Neuronal stem cell (in vitro differentiated cells): ENCODE measurements at regions not wholly inside any gene's neighbourhood (a gene's known extent, or its start where the extent isn't known, plus 50 kb on each side); places are given as distances from the start of the nearest gene placed in this dataset.

Experiments
- DNase-seq: peaks from one replicate; pipeline ENCODE4 v3.0.0-alpha.2; 2013; ENCODE audit warnings: low spot score
- H2AFZ ChIP-seq: one replicate; pipeline ENCODE4 v1.6.1; 2013; ENCODE audit warnings: mild to moderate bottlenecking, low read length, inconsistent platforms
- H2AK5ac ChIP-seq: 2 replicates; pipeline ENCODE4 v1.6.1; 2013; ENCODE audit warnings: low read depth, mild to moderate bottlenecking, inconsistent platforms, low read length, moderate library complexity, mixed read lengths
- H2BK120ac ChIP-seq: 2 replicates; pipeline ENCODE4 v1.6.1; 2013; ENCODE audit warnings: low read depth, mild to moderate bottlenecking, inconsistent platforms, low read length, moderate library complexity, mixed read lengths
- H2BK12ac ChIP-seq: one replicate; pipeline ENCODE4 v1.6.1; 2013; ENCODE audit warnings: low read length, inconsistent platforms
- H2BK15ac ChIP-seq: 2 replicates; pipeline ENCODE4 v1.6.1; 2013; ENCODE audit warnings: mild to moderate bottlenecking, low read length, inconsistent platforms, mixed read lengths
- H2BK5ac ChIP-seq: one replicate; pipeline ENCODE4 v1.6.1; 2013; ENCODE audit warnings: inconsistent platforms, mild to moderate bottlenecking, low read length, moderate library complexity
- H3K14ac ChIP-seq: one replicate; pipeline ENCODE4 v1.6.1; 2013; ENCODE audit warnings: low read length, inconsistent platforms
- H3K18ac ChIP-seq: 2 replicates; pipeline ENCODE4 v1.6.1; 2013; ENCODE audit warnings: low read length, inconsistent platforms
- H3K23ac ChIP-seq: 2 replicates; pipeline ENCODE4 v1.6.1; 2013; ENCODE audit warnings: low read depth, mild to moderate bottlenecking, mixed read lengths, low read length, inconsistent platforms; ENCODE audit not compliant: poor library complexity
- H3K27ac ChIP-seq: replicated peaks from 3 replicates; pipeline ENCODE4 v1.5.1; 2013; ENCODE audit warnings: low read length, inconsistent platforms
- H3K27me3 ChIP-seq, 3 experiments: 2 replicates each; pipeline ENCODE4 v1.6.1; 2013; ENCODE audit warnings: low read length in 3 of 3, mild to moderate bottlenecking in 2 of 3, inconsistent platforms in 1 of 3, low read depth in 1 of 3, mixed read lengths in 1 of 3, moderate library complexity in 1 of 3; ENCODE audit not compliant: control insufficient read depth in 3 of 3, insufficient read depth in 3 of 3
- H3K36me3 ChIP-seq, 2 donors: replicated peaks in 1 of 2; 2 replicates each; pipeline ENCODE4 v1.6.1; 2013; ENCODE audit warnings: low read length in 2 of 2; ENCODE audit not compliant: control insufficient read depth in 2 of 2, insufficient read depth in 2 of 2
- H3K4ac ChIP-seq: 2 replicates; pipeline ENCODE4 v1.6.1; 2013; ENCODE audit warnings: inconsistent platforms, mild to moderate bottlenecking, low read length, moderate library complexity
- H3K4me1 ChIP-seq, 2 donors: 1 replicate in 1 of 2; 2 replicates in 1 of 2; pipeline ENCODE4 v1.6.1; 2013; ENCODE audit warnings: low read length in 2 of 2, low read depth in 1 of 2; ENCODE audit not compliant: control insufficient read depth in 2 of 2, insufficient read depth in 1 of 2
- H3K4me2 ChIP-seq: one replicate; pipeline ENCODE4 v1.6.1; 2013; ENCODE audit warnings: mild to moderate bottlenecking, low read length, inconsistent platforms; ENCODE audit not compliant: insufficient read depth, poor library complexity, severe bottlenecking
- H3K4me3 ChIP-seq, 2 donors: 2 replicates each; pipeline ENCODE4 v1.5.1; 2013; ENCODE audit warnings: low read length in 2 of 2, mild to moderate bottlenecking in 2 of 2, inconsistent platforms in 1 of 2, moderate library complexity in 1 of 2
- H3K79me1 ChIP-seq: one replicate; pipeline ENCODE4 v1.6.1; 2013; ENCODE audit warnings: low read depth, mild to moderate bottlenecking, inconsistent platforms, low read length, moderate library complexity
- H3K9ac ChIP-seq: one replicate; pipeline ENCODE4 v1.6.1; 2013; ENCODE audit warnings: mild to moderate bottlenecking, low read depth, low read length, inconsistent platforms; ENCODE audit not compliant: poor library complexity
- H3K9me3 ChIP-seq, 2 donors: replicated peaks in 1 of 2; 2 replicates each; pipeline versions ENCODE3 to v1.6.1; 2013; ENCODE audit warnings: low read length in 2 of 2, mild to moderate bottlenecking in 2 of 2, inconsistent platforms in 1 of 2, low read depth in 1 of 2, mixed read lengths in 1 of 2, moderate library complexity in 1 of 2; ENCODE audit not compliant: control insufficient read depth in 2 of 2, insufficient read depth in 1 of 2
- H4K8ac ChIP-seq: one replicate; pipeline ENCODE4 v1.6.1; 2013; ENCODE audit warnings: low read depth, mild to moderate bottlenecking, inconsistent platforms, low read length, moderate library complexity
- H4K91ac ChIP-seq: one replicate; pipeline ENCODE4 v1.6.1; 2013; ENCODE audit warnings: low read length, low read depth, mild to moderate bottlenecking, inconsistent platforms; ENCODE audit not compliant: poor library complexity
- WGBS, 2 donors: extraction: QIAGEN DNeasy Blood & Tissue Kit; methylation state at CpG; one replicate each; pipeline ENCODE4 v1.1.7; 2013; ENCODE audit warnings: missing lambda C conversion rate in 2 of 2, mixed read lengths in 1 of 2; ENCODE audit not compliant: insufficient read length in 2 of 2, insufficient replicate concordance in 1 of 2; ENCODE audit errors: extremely low coverage in 2 of 2; 5-methylcytosine and 5-hydroxymethylcytosine counted together

DNA sequence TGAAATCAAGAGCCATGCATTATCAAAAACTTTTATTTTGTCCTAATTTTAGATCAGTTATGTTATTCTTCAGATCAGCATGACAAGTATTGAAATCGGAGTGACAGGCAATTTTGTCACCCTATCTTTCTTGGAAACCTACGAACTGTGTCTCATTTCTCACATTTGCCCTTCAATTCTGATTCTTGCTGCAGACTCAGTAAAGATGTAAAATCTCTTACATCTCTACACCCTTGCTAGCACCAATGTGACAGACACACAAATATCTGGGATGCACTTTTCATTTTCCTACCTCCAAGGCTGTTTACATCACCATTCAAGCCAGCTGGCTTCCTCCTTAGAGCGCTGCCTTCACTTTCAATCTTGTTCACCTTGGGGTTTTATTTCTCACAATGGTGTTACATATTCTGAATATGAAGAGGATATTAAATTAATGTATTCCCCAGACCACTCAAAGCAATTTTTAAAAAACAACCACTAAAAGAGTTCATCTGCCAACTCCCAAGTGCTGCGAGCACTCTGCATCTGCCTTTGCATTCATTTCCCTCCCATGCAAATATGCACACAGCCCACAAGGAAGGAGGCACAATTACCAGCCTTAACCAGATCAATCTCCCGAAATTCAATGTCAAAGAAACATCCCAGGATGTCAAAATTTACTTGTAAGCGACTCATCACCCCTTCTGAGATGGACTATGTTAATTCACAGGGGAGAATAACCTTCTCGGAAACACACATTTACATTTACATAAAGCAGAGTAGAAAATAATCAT is 164.3 kb downstream of the ENC1 start:
- no CpG with 5 or more reads among the region's 7 CpGs for WGBS, 2 donors
- no peak overlapping the region for H3K18ac ChIP-seq
- no peak overlapping the region for H3K23ac ChIP-seq
- peaks cover 0 to 2% of the 10 kb centered on the region in 2 donors for H3K36me3 ChIP-seq
- no peak overlapping the region for H3K14ac ChIP-seq
- H3K4me1 ChIP-seq: peaks cover 0 to 10% of the 10 kb centered on the region in 2 donors
- H3K4me2 ChIP-seq: no peak overlapping the region
- H2BK15ac ChIP-seq: no peak overlapping the region
- H3K9me3 ChIP-seq: no peaks in the 10 kb centered on the region
- H2BK5ac ChIP-seq: no peak overlapping the region
- no peak overlapping the region for H3K4ac ChIP-seq
- peak overlapping the region; percentile 43 for H2AFZ ChIP-seq
- H4K8ac ChIP-seq: no peak overlapping the region
- no peaks in the 10 kb centered on the region for H3K79me1 ChIP-seq
- H3K4me3 ChIP-seq: no peak overlapping the region
- no peak overlapping the region for H2BK120ac ChIP-seq
- H3K9ac ChIP-seq: no peak overlapping the region
- no peak overlapping the region for H2AK5ac ChIP-seq
- no peak overlapping the region for H4K91ac ChIP-seq
- peaks cover 0 to 2% (median 0%) of the 10 kb centered on the region in 3 experiments for H3K27me3 ChIP-seq
- no peak overlapping the region for H3K27ac ChIP-seq
- DNase-seq: no peak
- no peak overlapping the region for H2BK12ac ChIP-seq

DNA sequence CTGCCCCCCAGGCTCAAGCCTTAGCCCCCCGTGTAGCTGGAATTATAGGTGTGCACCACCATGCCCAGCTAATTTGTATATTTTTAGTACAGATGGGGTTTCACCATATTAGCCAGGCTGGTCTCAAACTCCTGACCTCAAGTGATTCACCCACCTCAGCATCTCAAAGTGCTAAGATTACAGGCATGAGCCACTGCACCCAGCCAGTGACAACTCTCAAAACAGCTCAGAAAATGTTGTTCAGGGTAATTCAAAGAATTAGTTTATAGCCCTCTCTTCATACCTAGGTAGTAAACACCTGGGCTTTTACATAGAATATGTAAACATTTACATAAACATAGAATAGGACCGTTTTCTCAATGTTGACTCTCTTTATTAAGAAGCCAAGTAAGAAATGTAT is 168.7 kb downstream of the ENC1 start:
- no peaks in the 10 kb centered on the region for H3K9me3 ChIP-seq
- no peak overlapping the region for H3K27ac ChIP-seq
- H3K9ac ChIP-seq: no peak overlapping the region
- no CpG with 5 or more reads among the region's 2 CpGs for WGBS, 2 donors
- no peak overlapping the region for H3K4me3 ChIP-seq
- H3K18ac ChIP-seq: no peak overlapping the region
- DNase-seq: no peak
- H3K4me2 ChIP-seq: no peak overlapping the region
- peaks cover 0 to 10% of the 10 kb centered on the region in 2 donors for H3K4me1 ChIP-seq
- H3K27me3 ChIP-seq: peaks cover 0 to 2% (median 0%) of the 10 kb centered on the region in 3 experiments
- no peak overlapping the region for H3K23ac ChIP-seq
- H4K8ac ChIP-seq: no peak overlapping the region
- H3K4ac ChIP-seq: no peak overlapping the region
- H2AK5ac ChIP-seq: no peak overlapping the region
- no peak overlapping the region for H3K14ac ChIP-seq
- H2BK120ac ChIP-seq: no peak overlapping the region
- H2AFZ ChIP-seq: no peak overlapping the region
- H2BK5ac ChIP-seq: no peak overlapping the region
- no peaks in the 10 kb centered on the region for H3K79me1 ChIP-seq
- peaks cover 0 to 2% of the 10 kb centered on the region in 2 donors for H3K36me3 ChIP-seq
- H2BK12ac ChIP-seq: no peak overlapping the region
- no peak overlapping the region for H4K91ac ChIP-seq
- no peak overlapping the region for H2BK15ac ChIP-seq

DNA sequence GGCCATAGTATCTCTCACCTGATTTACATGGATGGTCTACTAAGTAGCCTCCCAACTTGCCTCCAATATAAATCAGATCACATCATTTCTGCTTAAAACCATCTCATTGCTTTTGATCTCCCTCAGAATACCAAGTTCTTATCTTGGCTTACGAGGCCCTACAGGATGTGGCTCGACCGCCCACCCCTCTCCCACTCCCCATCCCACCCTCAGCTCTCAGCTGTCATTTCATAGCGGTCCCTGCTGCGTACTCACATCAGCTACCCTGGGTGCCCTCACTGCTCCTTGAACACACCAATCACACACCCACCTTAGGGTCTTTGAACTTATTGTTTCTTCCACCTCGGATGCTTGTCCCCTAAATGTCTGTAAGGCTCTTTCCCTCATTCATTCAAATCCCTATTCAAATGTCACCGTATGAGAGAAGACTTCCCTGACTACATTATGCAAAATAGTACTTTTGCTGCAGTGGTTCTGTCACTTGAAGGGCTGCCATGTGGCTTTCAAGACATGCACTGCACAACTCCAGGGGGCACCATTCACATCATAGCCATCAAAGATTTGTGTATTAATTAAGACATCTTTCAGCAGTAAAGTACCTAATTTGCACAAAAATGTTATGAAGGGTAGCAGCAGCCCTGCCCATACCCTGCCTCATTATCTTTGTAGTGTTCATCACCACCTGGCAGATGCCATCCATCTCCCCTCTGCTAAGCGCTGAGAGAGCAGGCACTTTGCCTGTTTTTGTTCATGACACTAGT is 171.1 kb downstream of the ENC1 start:
- no peak overlapping the region for H2BK120ac ChIP-seq
- no peak overlapping the region for H2BK15ac ChIP-seq
- no CpG with 5 or more reads among the region's 8 CpGs for WGBS, 2 donors
- H2BK12ac ChIP-seq: no peak overlapping the region
- H3K4me1 ChIP-seq: no peaks in the 10 kb centered on the region
- H2BK5ac ChIP-seq: no peak overlapping the region
- no peak overlapping the region for H3K14ac ChIP-seq
- H3K27ac ChIP-seq: no peak overlapping the region
- peaks cover 0 to 2% of the 10 kb centered on the region in 2 donors for H3K36me3 ChIP-seq
- no peak for DNase-seq
- no peak overlapping the region for H4K8ac ChIP-seq
- H3K4me2 ChIP-seq: no peak overlapping the region
- no peaks in the 10 kb centered on the region for H3K79me1 ChIP-seq
- H3K27me3 ChIP-seq: peaks cover 0 to 2% (median 0%) of the 10 kb centered on the region in 3 experiments
- H3K23ac ChIP-seq: no peak overlapping the region
- H4K91ac ChIP-seq: no peak overlapping the region
- H3K9me3 ChIP-seq: no peaks in the 10 kb centered on the region
- H3K4ac ChIP-seq: no peak overlapping the region
- no peak overlapping the region for H3K18ac ChIP-seq
- no peak overlapping the region for H3K9ac ChIP-seq
- H3K4me3 ChIP-seq: no peak overlapping the region
- no peak overlapping the region for H2AK5ac ChIP-seq
- no peak overlapping the region for H2AFZ ChIP-seq

DNA sequence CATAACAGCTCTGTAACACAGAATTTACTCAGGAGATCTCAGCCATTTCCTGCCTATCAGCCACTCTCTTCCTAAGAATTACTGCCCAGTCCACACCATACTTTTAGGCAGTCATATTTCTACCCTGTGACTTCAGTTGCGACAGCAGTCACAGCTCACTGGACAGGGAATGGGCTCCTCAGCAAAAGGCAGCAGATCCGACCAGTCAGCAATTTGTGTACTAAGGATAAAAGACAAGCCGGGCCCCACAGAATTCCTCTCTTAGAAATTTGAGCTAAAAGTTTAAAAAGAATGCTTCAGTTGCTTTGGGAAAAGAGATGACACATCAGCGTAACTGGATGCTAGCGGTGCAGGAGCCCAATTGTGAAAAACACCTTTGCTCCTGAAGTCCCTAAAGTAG is 172.1 kb downstream of the ENC1 start:
- Histone ChIP-seq H3K27me3 (peaks cover 0 to 2% (median 0%) of the 10 kb centered on the region in 3 experiments), H4K91ac (no peak overlapping the region), H3K18ac (no peak overlapping the region), H2BK15ac (no peak overlapping the region), H3K4me1 (no peaks in the 10 kb centered on the region), H2BK120ac (no peak overlapping the region), H3K27ac (no peak overlapping the region), H3K23ac (no peak overlapping the region), H3K14ac (no peak overlapping the region), H3K9me3 (no peaks in the 10 kb centered on the region), H4K8ac (no peak overlapping the region), H3K79me1 (no peaks in the 10 kb centered on the region), H2AFZ (peak overlapping the region; percentile 37), H2AK5ac (no peak overlapping the region), H3K4ac (no peak overlapping the region), H2BK5ac (no peak overlapping the region), H3K4me2 (no peak overlapping the region), H3K36me3 (peaks cover 0 to 2% of the 10 kb centered on the region in 2 donors), H2BK12ac (no peak overlapping the region), H3K4me3 (no peak overlapping the region), H3K9ac (no peak overlapping the region)
- no CpG with 5 or more reads among the region's 5 CpGs for WGBS, 2 donors
- no peak for DNase-seq
